ENCODE measurements at regions not wholly inside any gene's neighbourhood (a gene's known extent, or its start where the extent isn't known, plus 50 kb on each side); places are given as distances from the start of the nearest gene placed in this dataset.

DNA sequence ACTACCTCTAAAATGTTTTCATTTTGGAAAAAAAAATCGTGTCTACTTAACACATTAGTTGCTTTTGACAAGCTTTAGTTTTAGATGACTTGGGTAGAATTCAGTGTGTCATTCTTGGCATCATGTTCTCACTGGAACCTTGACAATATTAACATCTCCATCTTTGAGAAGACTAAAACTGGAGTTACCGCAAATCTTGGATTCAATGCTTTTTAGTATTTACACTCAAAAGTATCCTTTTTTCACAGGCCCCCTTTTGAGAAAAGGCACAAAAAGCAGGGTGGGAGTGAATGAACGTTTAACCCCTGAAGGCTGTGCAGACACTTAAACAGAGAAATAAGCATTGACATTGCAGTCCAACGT lies 549.1 kb downstream of the CSNK1G3 start:
- TF ChIP-seq CTCF (optimal IDR thresholded peaks at IDR 0.05 in 1 of 3, IDR thresholded peaks at IDR 0.05 in 1 of 3, conservative IDR thresholded peaks at IDR 0.05 in 1 of 3; ENCODE audit: extremely low read depth in 1 of 3, insufficient read depth in 2 of 3, low read length in 3 of 3), result no peak
- no peak for TF ChIP-seq EZH2 (IDR thresholded peaks at IDR 0.05; ENCODE audit: low read length)

All from keratinocyte (primary cell).